Calu3 (cell line): ENCODE measurements at regions not wholly inside any gene's neighbourhood (a gene's known extent, or its start where the extent isn't known, plus 50 kb on each side); places are given as distances from the start of the nearest gene placed in this dataset.

Experiments
- BruUV-seq: library from RNA; stranded (reverse); fragments of 400-500 nt; replicated peaks from 2 replicates; lab custom pipeline; 2021; lab: Mats Ljungman, UMichigan
- CTCF ChIA-PET: fragments of 300-600 bp; sonication (Branson Sonifier 250); formaldehyde crosslinking; loops from one replicate; lab custom pipeline; 2022; ENCODE audit warnings: antibody characterized with exemption; lab: Charles Lee
- DNase-seq: peaks from one replicate; pipeline ENCODE4 v3.0.0; 2022
- H3K27ac Mint-ChIP-seq: one replicate; pipeline ENCODE4 v1.8.0; 2022; ENCODE audit warnings: mixed read lengths; ENCODE audit not compliant: unreplicated experiment
- H3K27me3 Mint-ChIP-seq: one replicate; pipeline ENCODE4 v1.8.0; 2022; ENCODE audit warnings: mixed read lengths; ENCODE audit not compliant: unreplicated experiment
- H3K36me3 Mint-ChIP-seq: one replicate; pipeline ENCODE4 v1.8.0; 2022; ENCODE audit warnings: mild to moderate bottlenecking, moderate library complexity, mixed read lengths; ENCODE audit not compliant: insufficient read depth, unreplicated experiment
- H3K4me1 Mint-ChIP-seq: one replicate; pipeline ENCODE4 v1.8.0; 2022; ENCODE audit warnings: mild to moderate bottlenecking, low read depth, mixed read lengths; ENCODE audit not compliant: unreplicated experiment
- H3K4me3 Mint-ChIP-seq: one replicate; pipeline ENCODE4 v1.8.0; 2022; ENCODE audit warnings: mild to moderate bottlenecking, low read depth, moderate library complexity, mixed read lengths; ENCODE audit not compliant: unreplicated experiment
- H3K9me3 Mint-ChIP-seq: one replicate; pipeline ENCODE4 v1.8.0; 2022; ENCODE audit warnings: low read depth, mixed read lengths; ENCODE audit not compliant: unreplicated experiment
- CTCF ChIP-seq: fragments of 200-600 bp; IDR thresholded peaks from one replicate; pipeline ENCODE4 v1.8.0; 2022; ENCODE audit warnings: antibody characterized with exemption; ENCODE audit not compliant: unreplicated experiment
- intact Hi-C: fragments of 100-400 bp; cut with micrococcal nuclease; formaldehyde crosslinking; loops from one replicate; pipeline ENCODE4 v1.10.0; 2022; ENCODE audit not compliant: unreplicated experiment

GRCh38 chr3:141814375-141814774, 51.2 kb downstream of the GRK7 start:
- Mint-ChIP-seq H3K27ac (no peak overlapping the region), H3K4me1 (no peaks in the 10 kb centered on the region), H3K27me3 (peaks cover 41% of the 10 kb centered on the region), H3K36me3 (no peaks in the 10 kb centered on the region), H3K9me3 (no peaks in the 10 kb centered on the region), H3K4me3 (no peak overlapping the region)
- CTCF ChIA-PET: interaction anchor here (1.2 kb wide), 1 partner anchor 12 kb away, joined by 3 read pairs; no protein-coding TSS in a partner anchor
- no peak for DNase-seq
- no TSS peak for BruUV-seq
- intact Hi-C loops: no loop called here
- TF ChIP-seq CTCF: no peak

- Mint-ChIP-seq H3K4me3 (no peak overlapping the region), H3K36me3 (no peaks in the 10 kb centered on the region), H3K27me3 (peaks cover 53% of the 10 kb centered on the region), H3K9me3 (no peaks in the 10 kb centered on the region), H3K27ac (no peak overlapping the region), H3K4me1 (no peaks in the 10 kb centered on the region)
- no peak for DNase-seq
- CTCF ChIA-PET: no interaction called here
- BruUV-seq: no TSS peak
- TF ChIP-seq CTCF: no peak
- intact Hi-C loops: no loop called here
Measured at GRCh38 chr3:141815667-141816066, 52.5 kb downstream of the GRK7 start.

GRCh38 chr3:141816958-141817357, 53.8 kb downstream of the GRK7 start:
- no peaks in the 10 kb centered on the region for H3K36me3 Mint-ChIP-seq
- H3K27me3 Mint-ChIP-seq: peaks cover 62% of the 10 kb centered on the region
- no peaks in the 10 kb centered on the region for H3K9me3 Mint-ChIP-seq
- no peaks in the 10 kb centered on the region for H3K4me1 Mint-ChIP-seq
- no TSS peak for BruUV-seq
- TF ChIP-seq CTCF: no peak
- no peak overlapping the region for H3K4me3 Mint-ChIP-seq
- intact Hi-C loops: no loop called here
- DNase-seq: no peak
- CTCF ChIA-PET: no interaction called here
- H3K27ac Mint-ChIP-seq: no peak overlapping the region

GRCh38 chr3:141825216-141826011, 51.0 kb upstream of the ATP1B3 start:
- TF ChIP-seq CTCF: no peak
- no peak for DNase-seq
- Mint-ChIP-seq H3K4me3 (no peak overlapping the region), H3K27me3 (peaks cover 12% of the 10 kb centered on the region), H3K36me3 (no peaks in the 10 kb centered on the region), H3K9me3 (no peaks in the 10 kb centered on the region), H3K27ac (no peak overlapping the region), H3K4me1 (no peaks in the 10 kb centered on the region)
- CTCF ChIA-PET: interaction anchor here (0.9 kb wide), 1 partner anchor 13 kb away, joined by 4 read pairs; no protein-coding TSS in a partner anchor
- no TSS peak for BruUV-seq
- intact Hi-C loops: no loop called here
